ENCODE measurements at regions not wholly inside any gene's neighbourhood (a gene's known extent, or its start where the extent isn't known, plus 50 kb on each side); places are given as distances from the start of the nearest gene placed in this dataset.

- no peaks in the 10 kb centered on the region for H3K4me1 Mint-ChIP-seq (ENCODE audit: low read depth)
- H3K9me3 Mint-ChIP-seq = no peaks in the 10 kb centered on the region
- H3K27ac Mint-ChIP-seq = no peak overlapping the region
- H3K36me3 Mint-ChIP-seq (ENCODE audit: low read depth) = no peaks in the 10 kb centered on the region
- no peak for DNase-seq (ENCODE audit: low spot score)
- H3K27me3 Mint-ChIP-seq (ENCODE audit: low read depth) = no peaks in the 10 kb centered on the region
- H3K4me3 Mint-ChIP-seq = no peak overlapping the region
Measured at GRCh38 chr13:38477676-38478075, 128.0 kb downstream of the UFM1 start.

- H3K9me3 Mint-ChIP-seq = no peaks in the 10 kb centered on the region
- DNase-seq (ENCODE audit: low spot score) = no peak
- no peak overlapping the region for H3K4me3 Mint-ChIP-seq
- H3K27ac Mint-ChIP-seq = no peak overlapping the region
- H3K36me3 Mint-ChIP-seq (ENCODE audit: low read depth) = no peaks in the 10 kb centered on the region
- no peaks in the 10 kb centered on the region for H3K4me1 Mint-ChIP-seq (ENCODE audit: low read depth)
- H3K27me3 Mint-ChIP-seq (ENCODE audit: low read depth) = no peaks in the 10 kb centered on the region
Measured at GRCh38 chr13:38483623-38484022, 134.0 kb downstream of the UFM1 start.

GRCh38 chr13:38490657-38491056, 141.0 kb downstream of the UFM1 start:
- Mint-ChIP-seq H3K9me3 (no peaks in the 10 kb centered on the region), H3K27ac (no peak overlapping the region), H3K4me3 (no peak overlapping the region), H3K4me1 (ENCODE audit: low read depth) (no peaks in the 10 kb centered on the region), H3K27me3 (ENCODE audit: low read depth) (no peaks in the 10 kb centered on the region), H3K36me3 (ENCODE audit: low read depth) (no peaks in the 10 kb centered on the region)
- DNase-seq (ENCODE audit: low spot score) = no peak

DNA sequence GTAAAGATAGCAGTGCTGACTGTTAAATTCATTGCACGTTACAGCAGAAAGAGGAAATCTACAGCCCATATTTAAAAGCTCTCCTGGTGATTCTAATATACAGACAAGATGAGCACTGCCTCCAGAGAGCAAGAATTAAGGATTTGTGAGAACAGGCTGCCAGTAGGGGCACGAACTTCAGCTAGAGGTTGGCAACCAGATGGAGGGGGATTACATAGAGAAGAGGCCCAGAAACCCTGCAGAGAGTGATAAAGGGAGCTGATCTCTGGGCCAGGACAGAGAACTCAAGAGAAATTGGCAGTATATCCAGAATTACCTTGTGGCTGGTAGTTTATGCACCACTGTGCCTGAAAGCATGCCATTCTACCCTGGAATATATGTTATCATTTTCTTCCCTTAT, 144.8 kb downstream of the UFM1 start:
- no peak overlapping the region for H3K27ac Mint-ChIP-seq
- H3K4me1 Mint-ChIP-seq (ENCODE audit: low read depth) = no peaks in the 10 kb centered on the region
- no peak for DNase-seq (ENCODE audit: low spot score)
- H3K9me3 Mint-ChIP-seq = no peaks in the 10 kb centered on the region
- no peak overlapping the region for H3K4me3 Mint-ChIP-seq
- no peaks in the 10 kb centered on the region for H3K27me3 Mint-ChIP-seq (ENCODE audit: low read depth)
- no peaks in the 10 kb centered on the region for H3K36me3 Mint-ChIP-seq (ENCODE audit: low read depth)

- no peak overlapping the region for H3K27ac Mint-ChIP-seq
- H3K9me3 Mint-ChIP-seq = no peaks in the 10 kb centered on the region
- no peak for DNase-seq (ENCODE audit: low spot score)
- H3K4me1 Mint-ChIP-seq (ENCODE audit: low read depth) = no peaks in the 10 kb centered on the region
- H3K36me3 Mint-ChIP-seq (ENCODE audit: low read depth) = no peaks in the 10 kb centered on the region
- no peak overlapping the region for H3K4me3 Mint-ChIP-seq
- H3K27me3 Mint-ChIP-seq (ENCODE audit: low read depth) = no peaks in the 10 kb centered on the region
Measured at GRCh38 chr13:38496917-38497316, 147.3 kb downstream of the UFM1 start.

GRCh38 chr13:38498271-38498670, 148.6 kb downstream of the UFM1 start:
- Mint-ChIP-seq H3K9me3 (no peaks in the 10 kb centered on the region), H3K4me1 (ENCODE audit: low read depth) (no peaks in the 10 kb centered on the region), H3K27ac (no peak overlapping the region), H3K4me3 (no peak overlapping the region), H3K27me3 (ENCODE audit: low read depth) (no peaks in the 10 kb centered on the region), H3K36me3 (ENCODE audit: low read depth) (no peaks in the 10 kb centered on the region)
- no peak for DNase-seq (ENCODE audit: low spot score)

- DNase-seq (ENCODE audit: low spot score) = no peak
- H3K4me1 Mint-ChIP-seq (ENCODE audit: low read depth) = no peaks in the 10 kb centered on the region
- H3K27ac Mint-ChIP-seq = no peak overlapping the region
- H3K4me3 Mint-ChIP-seq = no peak overlapping the region
- no peaks in the 10 kb centered on the region for H3K9me3 Mint-ChIP-seq
- H3K36me3 Mint-ChIP-seq (ENCODE audit: low read depth) = no peaks in the 10 kb centered on the region
- H3K27me3 Mint-ChIP-seq (ENCODE audit: low read depth) = no peaks in the 10 kb centered on the region
Measured at GRCh38 chr13:38514575-38514974, 164.9 kb downstream of the UFM1 start.

- no peaks in the 10 kb centered on the region for H3K4me1 Mint-ChIP-seq (ENCODE audit: low read depth)
- H3K36me3 Mint-ChIP-seq (ENCODE audit: low read depth) = no peaks in the 10 kb centered on the region
- no peak for DNase-seq (ENCODE audit: low spot score)
- H3K27me3 Mint-ChIP-seq (ENCODE audit: low read depth) = no peaks in the 10 kb centered on the region
- no peak overlapping the region for H3K27ac Mint-ChIP-seq
- H3K4me3 Mint-ChIP-seq = no peak overlapping the region
- H3K9me3 Mint-ChIP-seq = no peaks in the 10 kb centered on the region
Measured at GRCh38 chr13:38518328-38518727, 168.5 kb upstream of the FREM2 start.

DNA sequence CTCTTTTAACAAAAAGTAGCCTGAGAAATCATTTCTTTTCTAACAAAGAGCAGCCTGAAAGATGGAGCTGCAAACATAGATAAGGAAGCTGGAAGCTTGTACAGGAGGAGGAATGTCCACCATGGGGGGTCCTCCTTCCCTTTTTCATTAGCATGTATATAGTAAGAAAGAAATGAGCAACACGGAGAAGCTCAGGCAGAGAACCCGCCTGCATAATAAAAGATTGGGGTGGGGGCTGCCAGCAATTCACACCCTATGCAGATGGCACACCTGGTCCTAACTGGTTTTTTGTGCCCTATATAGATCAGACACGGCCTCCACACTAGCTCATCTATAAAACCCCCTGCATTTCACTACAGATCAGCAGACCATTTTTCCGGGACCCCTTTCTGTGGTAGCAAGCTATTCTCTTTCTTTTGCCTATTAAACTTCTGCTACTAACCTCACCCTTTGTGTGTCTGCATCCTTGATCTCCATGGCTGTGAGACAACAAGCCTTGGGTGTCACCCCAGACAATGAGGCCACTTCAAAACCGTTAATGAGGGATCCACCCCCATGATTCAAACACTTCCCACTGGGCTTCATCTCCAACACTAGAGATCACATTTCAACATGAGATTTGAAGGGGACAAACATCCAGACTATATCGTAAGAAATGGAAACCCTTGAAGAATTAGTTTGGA, 167.5 kb upstream of the FREM2 start:
- Mint-ChIP-seq H3K27me3 (ENCODE audit: low read depth) (no peaks in the 10 kb centered on the region), H3K4me3 (no peak overlapping the region), H3K36me3 (ENCODE audit: low read depth) (no peaks in the 10 kb centered on the region), H3K9me3 (no peaks in the 10 kb centered on the region), H3K4me1 (ENCODE audit: low read depth) (no peaks in the 10 kb centered on the region), H3K27ac (no peak overlapping the region)
- no peak for DNase-seq (ENCODE audit: low spot score)

GRCh38 chr13:38520041-38520440, 166.8 kb upstream of the FREM2 start:
- Mint-ChIP-seq H3K27ac (no peak overlapping the region), H3K9me3 (no peaks in the 10 kb centered on the region), H3K27me3 (ENCODE audit: low read depth) (no peaks in the 10 kb centered on the region), H3K4me1 (ENCODE audit: low read depth) (no peaks in the 10 kb centered on the region), H3K36me3 (ENCODE audit: low read depth) (no peaks in the 10 kb centered on the region), H3K4me3 (no peak overlapping the region)
- no peak for DNase-seq (ENCODE audit: low spot score)

GRCh38 chr13:38527140-38527539, 159.7 kb upstream of the FREM2 start:
- Mint-ChIP-seq H3K9me3 (no peaks in the 10 kb centered on the region), H3K4me3 (no peak overlapping the region), H3K27ac (no peak overlapping the region), H3K4me1 (ENCODE audit: low read depth) (no peaks in the 10 kb centered on the region), H3K36me3 (ENCODE audit: low read depth) (no peaks in the 10 kb centered on the region), H3K27me3 (ENCODE audit: low read depth) (peaks cover 2% of the 10 kb centered on the region)
- DNase-seq (ENCODE audit: low spot score) = no peak

GRCh38 chr13:38528986-38529385, 157.9 kb upstream of the FREM2 start:
- Mint-ChIP-seq H3K4me3 (no peak overlapping the region), H3K4me1 (ENCODE audit: low read depth) (no peaks in the 10 kb centered on the region), H3K27me3 (ENCODE audit: low read depth) (peaks cover 2% of the 10 kb centered on the region), H3K27ac (no peak overlapping the region), H3K9me3 (no peaks in the 10 kb centered on the region), H3K36me3 (ENCODE audit: low read depth) (no peaks in the 10 kb centered on the region)
- no peak for DNase-seq (ENCODE audit: low spot score)

- no peak for DNase-seq (ENCODE audit: low spot score)
- no peaks in the 10 kb centered on the region for H3K36me3 Mint-ChIP-seq (ENCODE audit: low read depth)
- H3K27ac Mint-ChIP-seq = no peak overlapping the region
- H3K27me3 Mint-ChIP-seq (ENCODE audit: low read depth) = peaks cover 2% of the 10 kb centered on the region
- no peak overlapping the region for H3K4me3 Mint-ChIP-seq
- H3K4me1 Mint-ChIP-seq (ENCODE audit: low read depth) = no peaks in the 10 kb centered on the region
- no peaks in the 10 kb centered on the region for H3K9me3 Mint-ChIP-seq
Measured at GRCh38 chr13:38530492-38530891, 156.4 kb upstream of the FREM2 start.

DNA sequence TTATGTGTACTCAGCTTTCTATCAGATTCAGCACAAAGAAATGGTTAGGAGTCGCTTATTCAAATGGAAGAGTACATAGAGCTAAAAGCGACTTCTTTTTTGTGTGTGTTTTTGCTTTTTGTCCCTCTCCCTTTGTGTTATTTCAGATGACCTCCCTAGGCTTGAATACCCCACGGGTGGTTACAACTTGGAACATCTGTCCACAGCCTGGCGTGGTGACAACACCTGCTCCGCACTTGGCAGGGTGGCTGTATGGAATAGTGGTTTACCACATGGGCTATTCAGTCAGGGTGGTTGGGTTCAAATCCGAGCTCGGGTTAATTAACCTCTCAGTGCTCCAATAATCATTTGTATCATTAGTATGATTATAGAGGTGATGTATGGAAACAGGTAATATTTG, 151.6 kb upstream of the FREM2 start:
- Mint-ChIP-seq H3K4me1 (ENCODE audit: low read depth) (no peaks in the 10 kb centered on the region), H3K9me3 (no peaks in the 10 kb centered on the region), H3K27ac (no peak overlapping the region), H3K36me3 (ENCODE audit: low read depth) (no peaks in the 10 kb centered on the region), H3K4me3 (no peak overlapping the region), H3K27me3 (ENCODE audit: low read depth) (no peaks in the 10 kb centered on the region)
- DNase-seq (ENCODE audit: low spot score) = no peak

GRCh38 chr13:38537051-38537450, 149.8 kb upstream of the FREM2 start:
- Mint-ChIP-seq H3K4me3 (no peak overlapping the region), H3K4me1 (ENCODE audit: low read depth) (no peaks in the 10 kb centered on the region), H3K36me3 (ENCODE audit: low read depth) (no peaks in the 10 kb centered on the region)

More at GRCh38 chr13:38537051-38537450, 149.8 kb upstream of the FREM2 start:
- H3K9me3 Mint-ChIP-seq = no peaks in the 10 kb centered on the region
- DNase-seq (ENCODE audit: low spot score) = no peak
- no peaks in the 10 kb centered on the region for H3K27me3 Mint-ChIP-seq (ENCODE audit: low read depth)
- H3K27ac Mint-ChIP-seq = no peak overlapping the region
